Tibial artery (tissue), 4 donors: ENCODE measurements at regions not wholly inside any gene's neighbourhood (a gene's known extent, or its start where the extent isn't known, plus 50 kb on each side); places are given as distances from the start of the nearest gene placed in this dataset.

Experiments
- DNase-seq, 2 donors: peaks; one replicate each; pipeline ENCODE4 v3.0.0-alpha.2; 2019
- H3K27ac ChIP-seq, 2 donors: fragments of 200-600 bp; sonication (generic) in 1 of 2; 1 replicate in 1 of 2; 2 replicates in 1 of 2; pipeline ENCODE4 v1.5.1; 2018 to 2019; ENCODE audit warnings: mild to moderate bottlenecking in 1 of 2
- H3K27me3 ChIP-seq, 2 donors: fragments of 200-600 bp; sonication (generic) in 1 of 2; one replicate each; pipeline versions ENCODE4 v1.5.1 to v1.6.0; 2016 to 2019
- H3K36me3 ChIP-seq, 3 donors: fragments of 200-600 bp; sonication (generic) in 2 of 3; one replicate each; pipeline ENCODE4 v1.5.1; 2016 to 2019; ENCODE audit warnings: mild to moderate bottlenecking in 2 of 3
- H3K4me1 ChIP-seq, 4 donors: fragments of 200-600 bp; sonication (generic) in 2 of 4; 1 replicate in 3 of 4; 2 replicates in 1 of 4; pipeline ENCODE4 v1.5.1; 2016 to 2019
- H3K4me3 ChIP-seq, 2 donors: fragments of 200-600 bp; sonication (generic) in 1 of 2; 1 replicate in 1 of 2; 2 replicates in 1 of 2; pipeline ENCODE4 v1.5.1; 2018 to 2019; ENCODE audit warnings: mild to moderate bottlenecking in 2 of 2
- H3K9me3 ChIP-seq, 3 donors: fragments of 200-600 bp; sonication (generic) in 1 of 3; one replicate each; pipeline ENCODE4 v1.5.1; 2016 to 2019
- CTCF ChIP-seq, 2 experiments: fragments of 200-600 bp in 1 of 2; fragments of 450-650 bp in 1 of 2; IDR thresholded peaks; one replicate each; pipeline ENCODE4 v1.5.1; 2017 to 2019; ENCODE audit warnings: antibody characterized with exemption in 2 of 2, mild to moderate bottlenecking in 1 of 2, moderate library complexity in 1 of 2
- intact Hi-C: fragments of 100-400 bp; cut with DNase I; formaldehyde crosslinking; loops from one replicate; pipeline ENCODE4 v1.15.0; 2023; ENCODE audit warnings: low total_unique reads

- TF ChIP-seq CTCF (IDR thresholded peaks at IDR 0.05) = no peak
- H3K27ac ChIP-seq = no peak overlapping the region
- H3K9me3 ChIP-seq = no peaks in the 10 kb centered on the region
- H3K4me1 ChIP-seq = no peaks in the 10 kb centered on the region
- no peaks in the 10 kb centered on the region for H3K27me3 ChIP-seq
- no peaks in the 10 kb centered on the region for H3K36me3 ChIP-seq
- H3K4me3 ChIP-seq = no peak overlapping the region
- intact Hi-C loops = no loop called here
- DNase-seq = no peak
Observed at GRCh38 chr15:70213794-70214193, 116.1 kb upstream of the TLE3 start.

GRCh38 chr15:70212963-70213315, 115.2 kb upstream of the TLE3 start:
- intact Hi-C loops = no loop called here
- Histone ChIP-seq H3K27me3 (no peaks in the 10 kb centered on the region), H3K9me3 (no peaks in the 10 kb centered on the region), H3K4me3 (no peak overlapping the region), H3K36me3 (no peaks in the 10 kb centered on the region), H3K4me1 (no peaks in the 10 kb centered on the region), H3K27ac (no peak overlapping the region)
- TF ChIP-seq CTCF (IDR thresholded peaks at IDR 0.05) = no peak
- DNase-seq = no peak

GRCh38 chr15:70212286-70212962, 114.7 kb upstream of the TLE3 start:
- H3K36me3 ChIP-seq = no peaks in the 10 kb centered on the region
- no peak for TF ChIP-seq CTCF (IDR thresholded peaks at IDR 0.05)
- intact Hi-C loops = no loop called here
- H3K4me1 ChIP-seq = no peaks in the 10 kb centered on the region
- no peak overlapping the region for H3K27ac ChIP-seq
- no peaks in the 10 kb centered on the region for H3K9me3 ChIP-seq
- no peaks in the 10 kb centered on the region for H3K27me3 ChIP-seq
- no peak overlapping the region for H3K4me3 ChIP-seq
- no peak for DNase-seq

GRCh38 chr15:70210528-70210927, 112.8 kb upstream of the TLE3 start:
- no peaks in the 10 kb centered on the region for H3K36me3 ChIP-seq
- DNase-seq = no peak
- intact Hi-C loops = no loop called here

GRCh38 chr15:70210076-70210475, 112.4 kb upstream of the TLE3 start:
- Histone ChIP-seq H3K27ac (no peak overlapping the region), H3K4me3 (no peak overlapping the region), H3K36me3 (no peaks in the 10 kb centered on the region), H3K4me1 (no peaks in the 10 kb centered on the region), H3K9me3 (no peaks in the 10 kb centered on the region), H3K27me3 (no peaks in the 10 kb centered on the region)
- TF ChIP-seq CTCF (IDR thresholded peaks at IDR 0.05) = no peak
- DNase-seq = no peak
- intact Hi-C loops = no loop called here

More at GRCh38 chr15:70210528-70210927, 112.8 kb upstream of the TLE3 start:
- no peak overlapping the region for H3K4me3 ChIP-seq
- H3K9me3 ChIP-seq = no peaks in the 10 kb centered on the region
- H3K4me1 ChIP-seq = no peaks in the 10 kb centered on the region
- no peak for TF ChIP-seq CTCF (IDR thresholded peaks at IDR 0.05)
- no peaks in the 10 kb centered on the region for H3K27me3 ChIP-seq
- H3K27ac ChIP-seq = no peak overlapping the region

GRCh38 chr15:70209499-70209898, 111.8 kb upstream of the TLE3 start:
- H3K4me1 ChIP-seq = no peaks in the 10 kb centered on the region
- H3K27ac ChIP-seq = no peak overlapping the region
- intact Hi-C loops = no loop called here
- H3K36me3 ChIP-seq = no peaks in the 10 kb centered on the region
- DNase-seq = no peak
- no peak overlapping the region for H3K4me3 ChIP-seq
- H3K27me3 ChIP-seq = no peaks in the 10 kb centered on the region
- no peaks in the 10 kb centered on the region for H3K9me3 ChIP-seq
- TF ChIP-seq CTCF (IDR thresholded peaks at IDR 0.05) = no peak
